IPS-11a (cell line): ENCODE measurements at regions not wholly inside any gene's neighbourhood (a gene's known extent, or its start where the extent isn't known, plus 50 kb on each side); places are given as distances from the start of the nearest gene placed in this dataset.
"Not testable (repeated sequence)": the region's sequence is repeated elsewhere in the genome, so short reads cannot be mapped to it uniquely, and the experiment has no call there.

Source experiments
- H3K4me3 ChIP-seq: one replicate; pipeline ENCODE4 v1.5.1; 2013; ENCODE audit warnings: low read depth, low read length, control low read depth

DNA sequence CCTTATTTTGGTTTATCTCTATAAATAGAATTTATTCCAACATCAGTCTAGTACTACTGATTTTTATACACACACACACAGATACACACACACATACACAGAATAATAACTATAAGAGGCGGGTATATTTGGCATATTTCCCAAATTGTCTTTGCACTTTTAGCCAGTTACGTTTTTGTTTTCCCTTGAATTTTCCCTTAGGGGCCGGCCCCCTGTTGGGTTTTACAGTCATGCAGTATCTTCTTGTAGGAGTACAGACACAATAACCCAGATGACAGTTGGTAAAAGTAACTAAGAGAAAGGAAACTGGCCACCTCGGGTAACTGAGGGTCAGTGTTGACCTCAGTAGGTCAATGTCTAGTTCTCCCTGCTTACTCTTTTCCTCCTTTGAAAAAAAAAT, 50.9 kb downstream of the DISP1 start:
- no peak overlapping the region for H3K4me3 ChIP-seq

DNA sequence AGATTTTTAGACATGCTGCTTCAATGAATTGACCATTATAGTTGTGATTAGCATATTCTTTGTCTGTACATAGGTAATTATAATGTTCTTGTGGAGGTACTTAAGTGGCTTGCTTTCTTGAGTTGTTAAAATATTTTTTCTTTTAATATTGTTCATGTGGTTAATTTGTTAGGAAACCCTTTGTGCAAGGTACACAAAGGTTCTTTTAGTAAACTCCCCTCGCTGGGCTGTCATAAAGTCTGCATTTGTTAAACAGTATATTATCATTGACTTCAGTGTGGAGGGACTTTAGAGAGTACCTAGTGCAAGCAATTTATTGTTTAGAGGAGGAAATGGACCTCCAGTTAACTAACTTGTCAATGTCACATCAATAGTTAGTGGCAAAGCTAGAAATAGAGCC, 52.5 kb downstream of the DISP1 start:
- no peak overlapping the region for H3K4me3 ChIP-seq

DNA sequence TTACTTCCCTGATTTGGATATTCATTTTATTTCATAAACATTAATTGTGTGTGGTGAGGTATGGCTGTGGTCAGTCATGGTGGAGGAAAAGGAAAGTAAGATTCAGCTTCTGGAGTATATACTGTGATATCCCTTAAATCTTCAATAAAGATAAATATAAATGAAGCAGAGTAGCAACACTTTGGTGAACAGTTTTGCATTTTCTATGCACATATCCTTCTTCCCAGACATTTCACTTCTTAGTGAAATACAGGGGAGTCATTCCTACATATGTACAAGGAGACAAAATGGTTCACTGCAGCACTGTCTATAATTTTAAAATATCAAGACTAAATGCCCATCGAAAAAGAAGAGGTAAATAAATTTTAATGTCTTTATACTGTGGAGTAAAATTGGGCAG, 61.3 kb downstream of the DISP1 start:
- no peak overlapping the region for H3K4me3 ChIP-seq

DNA sequence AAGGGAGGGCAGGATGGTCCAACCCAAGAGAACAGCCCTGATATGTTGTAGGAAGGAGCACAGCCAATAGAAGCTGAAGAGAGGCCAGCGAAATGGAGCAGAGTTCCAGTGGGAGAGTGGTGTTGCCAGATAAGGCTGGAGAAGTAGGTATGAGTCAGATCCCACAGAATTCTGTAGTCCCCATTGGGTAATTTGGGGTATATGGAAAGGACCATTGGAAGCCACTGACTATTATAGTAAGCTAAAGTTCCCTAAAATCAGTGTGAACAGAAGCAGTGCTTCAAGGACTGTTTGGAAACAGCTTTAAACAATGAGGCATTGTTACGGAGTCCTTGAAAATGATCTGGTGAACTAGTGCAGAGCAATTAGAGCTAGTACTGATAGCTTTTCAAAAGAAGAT, 63.0 kb downstream of the DISP1 start:
- H3K4me3 ChIP-seq: no peak overlapping the region

DNA sequence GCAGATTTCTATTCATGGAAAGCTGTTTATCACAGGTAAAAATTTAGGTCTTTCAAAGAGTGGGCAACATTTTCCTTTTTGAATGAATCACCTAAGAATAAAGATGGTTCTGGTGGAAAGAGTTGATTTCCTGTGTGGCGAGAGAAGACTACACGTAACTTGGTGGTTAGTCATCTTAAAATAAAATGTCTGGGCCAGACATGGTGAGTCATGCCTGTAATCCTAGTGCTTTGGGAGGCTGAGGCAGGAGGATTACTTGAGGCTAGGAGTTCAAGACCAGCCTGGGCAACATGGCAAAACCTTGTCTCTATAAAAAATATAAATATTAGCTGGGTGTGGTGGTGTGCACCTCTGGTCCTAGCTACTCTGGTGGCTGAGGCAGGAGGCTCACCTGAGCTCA, 65.7 kb downstream of the DISP1 start:
- no peak overlapping the region for H3K4me3 ChIP-seq

DNA sequence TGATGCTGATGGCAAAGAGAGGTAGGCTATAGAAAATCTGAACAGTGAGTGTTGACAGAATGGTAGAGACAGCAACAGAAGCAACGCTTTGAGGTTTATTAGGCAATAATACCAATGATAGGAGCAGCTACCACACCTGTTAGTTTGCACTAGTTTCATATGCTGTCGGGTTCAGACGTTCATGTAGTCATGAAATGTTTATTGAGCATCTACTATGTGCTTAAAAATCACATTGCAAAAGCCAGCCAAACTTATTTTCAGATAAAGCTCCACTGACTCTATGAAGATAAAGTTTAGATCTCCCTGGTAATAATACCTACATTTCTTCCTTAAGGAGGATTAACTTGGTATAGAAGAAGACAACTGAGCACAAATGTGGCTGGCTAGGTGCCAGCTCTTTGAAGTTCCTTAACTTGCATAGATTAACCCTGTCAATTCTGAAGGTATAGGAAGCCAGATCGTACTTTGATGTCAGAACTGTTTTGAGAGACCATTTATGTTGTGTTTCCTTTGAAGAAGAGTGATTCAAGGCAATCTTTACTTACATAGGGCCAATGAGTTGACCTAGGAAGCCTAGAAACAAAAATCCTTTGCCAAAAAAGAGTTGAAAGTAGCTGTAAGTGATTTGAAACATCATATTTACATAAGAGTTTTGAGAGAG, 71.5 kb downstream of the DISP1 start:
- no peak overlapping the region for H3K4me3 ChIP-seq

DNA sequence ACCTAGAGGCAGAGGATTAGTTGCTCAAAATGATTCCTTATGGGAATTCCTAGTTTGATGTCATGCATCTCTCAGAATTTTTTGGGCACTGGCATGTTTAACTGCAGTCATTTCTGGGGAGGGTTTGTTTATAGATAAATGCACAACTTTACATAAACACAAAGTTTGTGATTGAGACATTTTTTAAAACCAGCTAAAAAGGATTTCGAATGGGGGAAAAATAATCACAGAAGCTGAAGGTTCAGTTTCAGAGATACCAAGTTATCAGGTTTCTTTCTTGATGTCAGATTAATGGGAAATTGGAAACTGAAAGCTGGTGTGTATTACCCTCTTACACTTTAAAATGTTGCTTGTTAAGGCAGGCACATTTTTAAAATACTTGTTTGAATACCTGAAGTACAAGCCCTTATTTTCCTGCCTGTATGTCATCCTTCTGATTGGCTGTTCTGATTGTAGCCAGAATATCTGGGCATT, 72.1 kb downstream of the DISP1 start:
- no peak overlapping the region for H3K4me3 ChIP-seq

DNA sequence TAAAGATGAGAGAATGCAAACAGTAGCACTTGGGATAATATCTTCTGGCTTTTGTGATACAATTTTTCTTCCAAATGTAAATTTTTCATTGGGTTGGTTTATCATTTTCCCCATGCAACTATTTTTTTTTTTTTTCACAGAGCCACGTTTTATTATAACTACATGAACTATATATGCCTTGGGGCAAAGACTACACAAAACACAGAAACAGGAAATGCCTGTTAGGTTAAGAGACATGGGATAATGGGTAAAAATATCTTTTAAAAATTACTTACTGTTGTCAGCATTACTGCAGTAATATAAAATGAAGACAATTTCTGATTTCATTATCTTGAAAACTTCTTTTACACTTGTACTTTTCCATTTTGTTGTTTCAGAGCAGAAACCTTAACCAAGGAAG, 74.6 kb downstream of the DISP1 start:
- no peak overlapping the region for H3K4me3 ChIP-seq

DNA sequence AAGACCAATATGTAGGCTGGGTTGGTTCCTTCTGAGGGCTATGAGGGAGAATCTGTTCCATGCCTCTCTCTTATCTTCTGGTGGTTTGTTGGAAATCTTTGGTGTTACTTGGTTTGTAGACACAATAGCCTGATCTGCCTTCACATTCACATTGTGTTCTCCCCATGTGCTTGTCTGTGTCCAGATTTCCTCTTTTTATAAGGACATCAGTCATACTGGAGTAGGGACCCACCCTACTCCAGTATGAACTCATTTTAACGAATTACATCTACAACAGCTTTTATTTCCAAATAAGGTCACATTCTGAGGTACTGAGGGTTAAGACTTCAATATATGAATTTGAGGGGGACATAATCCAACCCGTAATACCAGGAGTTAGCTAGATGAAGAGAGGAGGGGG, 75.9 kb downstream of the DISP1 start:
- H3K4me3 ChIP-seq: no peak overlapping the region

DNA sequence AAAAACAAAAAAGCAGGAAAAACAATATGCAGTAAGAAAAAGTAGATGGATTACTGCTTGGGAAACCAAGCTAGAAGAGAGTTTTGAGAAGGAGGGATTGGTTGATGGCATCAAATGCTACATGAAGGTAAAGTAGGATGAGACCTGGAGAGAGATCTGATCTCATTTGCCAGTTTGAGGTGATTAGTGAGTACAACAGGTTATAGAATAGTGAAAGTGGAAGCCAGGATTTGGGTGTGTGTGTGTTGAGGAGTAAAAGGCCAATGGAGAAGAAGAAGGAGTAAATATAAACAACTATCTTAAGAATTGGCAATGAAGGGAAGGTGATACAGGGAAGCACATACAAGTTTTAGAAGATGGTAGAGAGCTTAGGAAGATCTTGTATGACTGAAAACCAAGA, 76.7 kb downstream of the DISP1 start:
- no peak overlapping the region for H3K4me3 ChIP-seq

DNA sequence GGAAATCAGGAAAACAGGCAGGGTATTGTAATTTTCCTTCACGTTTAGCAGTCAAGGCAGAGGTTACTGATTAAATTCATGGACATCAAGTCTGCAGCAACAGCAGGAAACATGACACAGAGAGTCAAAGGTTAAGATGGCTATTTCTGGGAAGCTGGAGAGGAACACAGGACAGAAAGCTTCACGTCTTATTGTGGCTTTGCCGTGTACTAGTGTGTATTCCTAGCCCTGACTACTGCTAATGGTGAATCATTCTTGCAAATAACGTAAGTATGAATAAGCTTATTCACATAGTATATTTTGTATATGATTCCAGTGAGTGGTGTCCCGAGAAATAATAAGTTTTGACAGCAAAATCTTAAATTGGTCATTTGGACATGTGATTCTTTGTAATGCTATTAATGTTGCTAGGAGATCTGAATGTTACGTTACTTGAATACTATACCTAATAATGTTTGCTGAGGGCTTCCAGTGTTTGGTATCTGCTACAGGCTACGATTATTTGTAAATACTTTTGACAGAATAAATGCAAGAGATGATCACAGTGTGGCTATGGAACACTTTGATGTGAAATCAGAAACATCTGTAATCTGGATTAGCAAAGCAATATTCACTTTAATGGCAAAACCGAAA, 77.4 kb downstream of the DISP1 start:
- no peak overlapping the region for H3K4me3 ChIP-seq

DNA sequence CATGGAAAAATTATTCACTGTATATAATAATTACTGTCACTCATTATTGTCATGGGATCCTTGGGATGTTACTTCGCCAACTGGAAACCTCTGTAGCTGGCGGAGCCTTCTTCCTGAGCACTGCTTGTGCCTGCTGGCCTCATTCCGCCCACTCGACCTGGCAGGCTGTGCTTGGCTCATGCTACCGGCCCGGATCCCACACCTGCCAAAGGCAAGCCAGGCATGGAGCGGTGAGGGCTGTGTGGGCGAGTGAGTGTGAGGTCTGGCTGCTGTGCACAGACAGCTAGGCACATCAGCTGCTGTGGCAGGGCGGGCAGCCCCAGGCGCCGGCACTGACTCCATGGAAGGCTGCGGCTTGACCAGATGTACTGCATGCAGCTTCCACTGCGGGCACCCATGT, 78.4 kb downstream of the DISP1 start:
- H3K4me3 ChIP-seq: no peak overlapping the region

DNA sequence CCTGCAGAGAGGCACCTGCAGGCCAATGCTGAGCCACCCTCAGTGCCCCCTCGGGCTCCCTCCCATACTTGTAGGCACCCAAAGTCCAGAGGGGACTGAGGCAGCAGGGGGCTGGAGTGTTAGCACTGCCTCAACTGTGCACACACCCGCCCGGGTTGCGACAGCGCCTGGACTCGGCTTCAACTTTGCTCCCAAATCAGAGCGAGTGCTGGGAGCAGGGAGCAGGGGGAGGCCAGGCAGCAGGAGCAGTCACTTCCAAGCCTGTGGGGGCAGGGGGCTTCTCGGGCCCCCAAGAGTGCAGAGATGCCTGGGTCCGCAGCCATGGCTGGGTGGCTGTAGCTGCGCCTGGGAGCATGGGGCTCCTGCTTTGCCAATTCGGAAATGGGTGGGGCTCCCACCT, 79.5 kb downstream of the DISP1 start:
- no peak overlapping the region for H3K4me3 ChIP-seq

DNA sequence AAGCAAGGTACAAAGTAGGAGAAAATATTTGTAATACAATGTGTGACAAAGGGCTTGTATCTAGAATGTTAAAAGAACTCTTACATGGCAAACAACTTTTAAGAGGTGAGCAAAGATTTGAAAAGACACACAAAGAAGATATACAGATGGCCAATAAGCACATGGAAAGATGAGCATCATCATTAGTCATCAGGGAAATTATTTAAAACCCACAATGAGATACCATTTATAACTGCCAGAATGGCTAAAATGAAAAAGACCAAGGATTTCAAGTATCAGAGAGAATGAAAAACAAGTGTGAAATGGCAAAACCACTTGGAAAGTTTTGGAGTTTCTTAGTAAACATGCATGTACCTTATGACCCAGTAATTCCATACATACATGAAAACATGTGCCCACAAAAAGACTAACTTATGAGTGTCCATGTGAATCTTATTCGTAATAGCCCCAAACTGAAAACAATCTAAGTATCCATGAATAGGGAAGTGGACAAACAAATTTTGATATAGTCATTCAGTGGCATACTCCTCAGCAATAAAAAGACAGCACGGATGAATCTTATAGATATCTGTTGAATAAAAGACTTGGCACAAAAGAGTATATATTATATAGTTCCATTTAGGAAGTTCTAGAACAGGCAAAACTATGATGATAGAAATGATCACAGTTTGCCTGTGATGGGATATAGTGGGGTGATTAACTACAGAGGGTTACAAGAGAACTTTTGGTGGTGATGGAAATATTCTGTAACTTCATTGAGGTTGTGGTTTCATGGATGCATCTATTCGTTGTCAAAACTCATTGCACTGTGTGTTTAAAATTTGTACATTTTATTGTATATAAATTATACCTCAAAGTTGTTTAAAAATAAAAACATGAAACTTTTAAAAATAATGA, 82.0 kb downstream of the DISP1 start:
- no peak overlapping the region for H3K4me3 ChIP-seq

DNA sequence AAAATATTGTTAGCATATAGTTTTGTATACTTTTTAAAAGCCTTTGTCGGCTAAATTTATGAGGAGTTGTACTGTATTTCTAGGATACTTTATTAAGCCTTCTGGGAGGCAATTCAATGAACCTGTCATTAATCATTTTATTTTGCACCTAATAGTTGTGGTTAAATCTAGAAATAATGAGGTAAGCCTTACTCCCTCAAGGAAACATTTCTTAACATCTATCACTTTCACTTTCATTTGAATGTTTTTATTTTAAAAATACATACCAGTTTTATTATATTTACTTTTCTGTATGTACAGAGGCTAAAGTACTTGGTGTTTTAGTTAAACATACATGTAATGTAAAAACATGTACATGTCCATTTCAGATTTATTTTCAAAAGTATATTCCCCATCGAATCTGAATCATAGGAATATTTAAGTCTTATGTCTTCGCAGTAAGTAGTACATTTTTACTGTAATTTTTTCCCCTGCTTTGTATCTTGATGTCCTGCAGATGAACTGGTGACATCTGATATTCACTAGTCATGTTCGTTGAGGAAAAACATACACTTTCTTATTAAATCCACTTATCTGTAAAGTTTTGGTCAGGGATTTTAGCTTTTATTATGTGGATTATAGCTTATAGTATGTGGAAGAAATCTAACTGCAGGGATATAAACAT, 82.8 kb downstream of the DISP1 start:
- H3K4me3 ChIP-seq: no peak overlapping the region

DNA sequence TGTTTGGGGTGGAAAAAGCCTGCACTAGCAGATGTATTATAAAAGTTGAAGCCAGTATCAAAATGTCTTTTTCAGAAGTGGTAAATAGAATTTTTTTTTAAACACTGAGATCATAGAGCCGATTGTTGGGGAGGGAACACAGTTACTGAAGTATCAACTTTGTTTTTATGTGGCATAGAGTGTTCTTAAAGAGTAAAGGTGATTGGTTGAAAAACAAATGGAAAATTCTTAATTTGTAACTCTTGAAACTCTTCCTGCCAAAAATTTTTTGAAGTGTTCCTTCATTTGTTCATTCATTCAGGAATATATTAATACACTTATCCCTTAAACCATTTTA, 83.3 kb downstream of the DISP1 start:
- no peak overlapping the region for H3K4me3 ChIP-seq

DNA sequence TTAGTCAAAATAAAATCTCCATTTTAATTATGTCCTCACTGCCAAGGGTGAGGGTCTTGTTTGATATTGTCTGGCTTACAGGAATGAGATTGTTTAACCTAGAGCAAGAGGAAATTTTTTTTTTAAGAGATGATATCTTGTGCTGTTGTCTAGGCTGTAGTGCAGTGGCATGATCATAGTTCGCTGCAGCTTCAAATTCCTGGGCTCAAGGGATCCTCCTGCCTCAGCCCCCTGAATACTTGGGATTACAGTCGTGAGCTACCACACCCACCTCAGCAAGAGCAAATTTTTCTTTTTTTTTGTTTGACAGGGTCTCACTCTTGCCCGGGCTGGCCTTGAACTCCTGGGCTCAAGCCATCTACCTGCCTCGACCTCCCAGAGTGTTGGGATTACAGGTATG, 84.6 kb downstream of the DISP1 start:
- H3K4me3 ChIP-seq: no peak overlapping the region

DNA sequence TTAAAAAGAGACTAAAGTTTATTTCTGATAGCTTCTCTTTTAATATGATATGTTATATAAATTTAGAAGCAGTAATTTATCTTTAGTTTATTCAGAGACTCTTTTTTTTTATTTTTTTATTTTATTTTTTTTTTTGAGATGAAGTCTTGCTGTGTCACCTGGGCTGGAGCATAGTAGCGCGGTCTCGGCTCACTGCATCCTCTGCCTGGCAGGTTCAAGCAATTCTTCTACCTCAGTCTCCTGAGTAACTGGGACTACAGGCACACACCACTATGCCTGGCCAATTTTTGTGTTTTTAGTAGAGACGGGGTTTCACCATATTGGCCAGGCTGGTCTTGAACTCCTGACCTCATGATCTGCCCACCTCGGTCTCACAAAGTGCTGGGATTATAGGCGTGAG, 89.6 kb downstream of the DISP1 start:
- no peak overlapping the region for H3K4me3 ChIP-seq

DNA sequence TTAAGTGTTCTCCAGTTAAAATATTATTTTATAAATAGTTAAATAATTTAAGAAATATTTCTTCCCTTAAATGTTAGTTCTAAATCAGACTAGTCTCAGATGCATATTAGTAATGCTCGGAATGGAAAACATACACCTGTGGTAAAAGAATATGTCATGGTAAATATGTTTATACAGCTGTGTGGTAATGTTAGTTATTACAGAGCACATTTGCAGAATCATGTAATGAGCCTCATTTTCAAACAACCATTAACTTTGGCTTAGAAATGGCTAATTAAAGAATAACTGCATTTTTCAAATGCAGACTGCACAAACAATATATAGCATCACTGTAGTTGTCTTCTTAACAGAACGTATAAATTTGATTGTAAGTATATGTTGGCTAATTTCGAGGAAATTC, 90.3 kb downstream of the DISP1 start:
- no peak overlapping the region for H3K4me3 ChIP-seq

DNA sequence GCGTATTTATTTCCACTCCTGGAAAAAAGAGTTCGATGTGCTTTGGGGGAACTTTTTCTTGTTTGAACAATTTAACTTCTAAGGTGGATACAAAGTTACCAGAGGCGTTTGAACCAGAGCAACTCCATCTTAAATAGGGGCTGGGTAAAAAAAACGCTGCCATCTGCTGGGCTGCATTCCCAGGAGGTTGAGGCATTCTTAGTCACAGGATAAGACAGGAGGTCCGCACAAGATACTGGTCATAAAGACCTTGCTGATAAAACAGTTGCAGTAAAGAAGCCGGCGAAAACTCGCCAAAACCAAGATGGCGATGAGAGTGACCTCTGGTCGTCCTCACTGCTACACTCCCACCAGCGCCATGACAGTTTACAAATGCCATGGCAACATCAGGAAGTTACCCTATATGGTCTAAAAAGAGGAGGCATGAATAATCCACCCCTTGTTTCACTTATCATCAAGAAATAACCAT, 91.5 kb downstream of the DISP1 start:
- H3K4me3 ChIP-seq: not testable (repeated sequence)

DNA sequence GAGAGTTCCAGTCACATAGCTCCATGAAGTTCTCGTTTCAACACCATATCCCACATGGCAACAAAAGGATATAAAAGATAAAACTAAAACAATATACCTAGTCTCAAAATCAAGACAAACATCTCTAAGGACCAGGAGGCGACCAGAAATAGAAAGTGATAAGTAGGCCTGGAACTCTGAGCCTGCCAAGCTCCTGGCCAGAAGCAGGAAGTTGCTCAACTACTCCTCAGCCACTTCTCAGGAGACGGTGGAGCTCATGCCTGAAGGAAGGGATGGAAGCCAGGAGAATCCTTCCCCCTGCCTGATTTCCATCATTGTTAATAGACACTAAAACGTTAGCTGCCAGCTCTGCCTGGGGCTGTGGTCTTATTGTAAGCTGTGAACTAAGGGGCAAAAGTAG, 94.7 kb downstream of the DISP1 start:
- H3K4me3 ChIP-seq: no peak overlapping the region
